ENCODE measurements at regions not wholly inside any gene's neighbourhood (a gene's known extent, or its start where the extent isn't known, plus 50 kb on each side); places are given as distances from the start of the nearest gene placed in this dataset.

- no peak for TF ChIP-seq CTCF (IDR thresholded peaks at IDR 0.05)
- TF ChIP-seq POLR2A (IDR thresholded peaks at IDR 0.05), result no peak
Measured at GRCh38 chr12:90645181-90645580, 309.8 kb downstream of the CCER1 start.
